ENCODE measurements at regions not wholly inside any gene's neighbourhood (a gene's known extent, or its start where the extent isn't known, plus 50 kb on each side); places are given as distances from the start of the nearest gene placed in this dataset.
"Not testable (repeated sequence)": the region's sequence is repeated elsewhere in the genome, so short reads cannot be mapped to it uniquely, and the experiment has no call there.

DNA sequence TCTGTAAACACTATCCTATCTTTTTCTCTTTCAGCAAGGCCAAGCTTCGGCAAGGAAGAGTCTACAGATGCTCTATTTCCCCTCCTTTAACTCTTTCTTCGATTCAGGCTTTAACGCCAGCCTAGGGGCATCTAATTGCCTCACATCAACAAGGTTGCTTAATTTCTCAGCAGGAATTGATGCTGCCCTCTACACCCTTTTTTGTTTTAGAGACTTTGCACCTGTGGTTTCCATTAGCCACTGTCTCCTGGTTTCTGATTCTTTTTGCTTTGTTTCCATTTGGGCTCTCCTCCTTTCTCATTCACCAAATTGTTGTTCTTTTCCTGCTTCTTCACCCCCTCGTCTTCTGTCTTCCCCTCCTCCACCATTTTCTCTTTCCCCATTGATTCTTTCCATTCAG is 202.4 kb upstream of the HMCN1 start:
- no peaks in the 10 kb centered on the region for H3K27me3 Mint-ChIP-seq
- H3K4me3 Mint-ChIP-seq, result no peak overlapping the region
- no peak overlapping the region for H3K27ac Mint-ChIP-seq
- no peaks in the 10 kb centered on the region for H3K4me1 Mint-ChIP-seq (ENCODE audit: low read depth)
- H3K36me3 Mint-ChIP-seq, result no peaks in the 10 kb centered on the region
- no peaks in the 10 kb centered on the region for H3K9me3 Mint-ChIP-seq (ENCODE audit: low read depth)

DNA sequence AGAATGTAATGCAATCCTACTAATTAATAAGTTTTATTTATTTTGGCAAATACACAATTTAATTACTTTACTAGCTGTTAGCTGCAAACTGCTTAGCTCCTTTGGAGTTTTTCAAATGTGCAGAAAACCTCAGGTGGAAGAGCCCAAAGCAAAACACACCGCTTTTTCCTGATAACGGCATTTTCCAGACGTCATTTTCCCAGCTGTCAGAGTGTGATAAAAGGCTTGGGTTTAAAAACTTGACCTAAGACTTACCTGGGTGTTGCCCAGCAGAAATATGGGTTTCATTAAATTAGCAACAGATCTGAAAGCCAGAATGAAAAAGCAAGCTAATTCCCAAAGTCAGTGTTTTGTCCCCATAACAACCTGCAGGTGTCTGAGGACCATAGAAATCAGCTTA is 204.0 kb upstream of the HMCN1 start:
- H3K27ac Mint-ChIP-seq, result no peak overlapping the region
- no peaks in the 10 kb centered on the region for H3K4me1 Mint-ChIP-seq (ENCODE audit: low read depth)
- H3K4me3 Mint-ChIP-seq, result no peak overlapping the region
- H3K36me3 Mint-ChIP-seq, result no peaks in the 10 kb centered on the region
- no peaks in the 10 kb centered on the region for H3K27me3 Mint-ChIP-seq
- no peaks in the 10 kb centered on the region for H3K9me3 Mint-ChIP-seq (ENCODE audit: low read depth)

DNA sequence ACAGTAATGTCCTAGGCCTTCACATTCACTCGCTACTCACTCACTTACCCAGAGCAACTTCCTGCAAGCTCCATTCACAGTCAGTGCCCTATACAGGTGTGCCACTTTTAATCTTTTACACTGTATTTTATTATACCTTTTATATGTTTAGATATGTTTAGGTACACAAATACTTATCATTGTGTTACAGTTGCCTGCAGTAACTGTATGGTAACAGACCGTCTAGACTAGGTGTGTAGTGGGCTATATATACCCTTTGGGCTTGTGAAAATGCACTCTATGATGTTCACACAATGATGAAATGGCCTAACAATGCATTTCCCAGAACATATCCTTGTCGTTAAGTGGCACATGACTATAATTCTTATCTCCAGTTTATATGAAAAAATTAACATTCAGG is 204.5 kb upstream of the HMCN1 start:
- Mint-ChIP-seq H3K36me3 (no peaks in the 10 kb centered on the region), H3K9me3 (ENCODE audit: low read depth) (no peaks in the 10 kb centered on the region), H3K27ac (no peak overlapping the region), H3K4me1 (ENCODE audit: low read depth) (no peaks in the 10 kb centered on the region), H3K4me3 (no peak overlapping the region), H3K27me3 (no peaks in the 10 kb centered on the region)

DNA sequence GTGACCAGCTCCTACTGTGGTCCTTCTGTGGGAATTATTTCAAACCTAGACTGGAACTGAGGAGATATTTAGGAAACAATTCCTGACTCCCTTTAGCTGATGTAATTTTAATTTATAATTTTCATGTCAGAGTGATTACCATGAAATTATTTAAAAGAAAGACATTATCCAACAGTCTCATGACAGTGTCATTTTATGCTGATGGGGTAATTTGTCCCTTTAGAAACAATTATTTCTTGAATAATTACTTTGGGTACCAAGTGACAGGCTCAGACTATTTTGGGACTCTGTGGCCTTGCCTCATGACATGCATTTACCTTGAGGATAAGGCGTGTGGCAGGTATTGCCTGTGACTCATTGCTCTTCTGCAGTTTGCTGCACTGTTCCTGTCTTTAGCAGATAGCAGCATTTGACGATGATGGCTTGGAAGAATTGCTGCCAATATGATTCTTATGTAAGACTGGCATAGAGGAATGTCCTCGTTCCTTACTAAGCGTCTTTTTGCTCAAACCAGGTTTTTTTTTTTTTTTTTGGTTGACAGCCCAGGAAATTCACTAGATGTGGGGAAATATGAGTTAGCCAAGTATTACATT is 206.0 kb upstream of the HMCN1 start:
- Mint-ChIP-seq H3K27me3 (no peaks in the 10 kb centered on the region), H3K36me3 (peaks cover 3% of the 10 kb centered on the region), H3K4me3 (no peak overlapping the region), H3K9me3 (ENCODE audit: low read depth) (no peaks in the 10 kb centered on the region), H3K27ac (no peak overlapping the region), H3K4me1 (ENCODE audit: low read depth) (no peaks in the 10 kb centered on the region)

DNA sequence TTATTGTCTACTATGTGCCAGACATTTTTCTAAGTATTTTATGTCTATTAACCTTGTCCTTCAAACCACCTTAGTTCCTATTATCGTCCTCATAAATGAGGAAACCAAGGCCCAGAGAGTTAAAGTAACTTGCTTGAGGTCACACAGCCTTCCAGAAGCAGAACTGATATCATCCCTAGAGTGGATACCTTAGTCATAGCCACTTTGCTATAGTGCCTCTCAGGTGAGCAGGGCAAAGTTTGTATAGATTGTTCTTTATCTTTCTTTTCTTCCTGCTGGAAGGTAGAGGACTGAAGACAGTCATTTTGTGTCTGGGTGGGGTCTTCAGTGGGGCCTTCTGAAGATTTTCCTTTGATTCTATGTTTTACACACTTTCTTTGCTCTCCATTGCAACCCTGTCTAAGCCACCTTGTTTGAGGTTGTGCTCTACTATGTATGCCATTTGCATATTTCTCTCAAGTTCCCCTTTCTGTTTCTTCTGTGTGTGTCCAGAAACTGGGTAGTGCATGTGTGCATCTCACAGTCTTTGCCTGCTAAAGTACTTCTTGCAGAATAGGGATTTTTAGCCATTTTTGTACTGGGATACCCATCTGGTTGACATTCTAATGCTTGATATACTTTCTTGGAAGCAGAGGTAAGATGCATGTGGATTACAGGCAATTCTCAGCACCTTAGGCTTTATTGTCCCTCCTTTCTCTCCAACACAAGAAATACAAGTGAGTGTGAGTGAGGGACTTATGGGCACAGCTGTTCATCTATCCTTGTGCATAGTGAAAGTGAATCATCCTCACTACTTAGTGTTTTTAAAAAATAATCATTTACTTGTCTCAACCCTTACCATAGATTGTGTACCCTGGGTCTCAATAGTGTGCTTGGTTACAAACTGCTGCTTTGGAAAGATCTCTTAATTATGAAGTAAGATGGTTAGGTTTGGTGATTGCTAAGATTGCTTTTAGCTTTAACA is 207.6 kb upstream of the HMCN1 start:
- Mint-ChIP-seq H3K27ac (no peak overlapping the region), H3K36me3 (peaks cover 4% of the 10 kb centered on the region), H3K27me3 (no peaks in the 10 kb centered on the region), H3K9me3 (ENCODE audit: low read depth) (no peaks in the 10 kb centered on the region), H3K4me3 (no peak overlapping the region), H3K4me1 (ENCODE audit: low read depth) (no peaks in the 10 kb centered on the region)

DNA sequence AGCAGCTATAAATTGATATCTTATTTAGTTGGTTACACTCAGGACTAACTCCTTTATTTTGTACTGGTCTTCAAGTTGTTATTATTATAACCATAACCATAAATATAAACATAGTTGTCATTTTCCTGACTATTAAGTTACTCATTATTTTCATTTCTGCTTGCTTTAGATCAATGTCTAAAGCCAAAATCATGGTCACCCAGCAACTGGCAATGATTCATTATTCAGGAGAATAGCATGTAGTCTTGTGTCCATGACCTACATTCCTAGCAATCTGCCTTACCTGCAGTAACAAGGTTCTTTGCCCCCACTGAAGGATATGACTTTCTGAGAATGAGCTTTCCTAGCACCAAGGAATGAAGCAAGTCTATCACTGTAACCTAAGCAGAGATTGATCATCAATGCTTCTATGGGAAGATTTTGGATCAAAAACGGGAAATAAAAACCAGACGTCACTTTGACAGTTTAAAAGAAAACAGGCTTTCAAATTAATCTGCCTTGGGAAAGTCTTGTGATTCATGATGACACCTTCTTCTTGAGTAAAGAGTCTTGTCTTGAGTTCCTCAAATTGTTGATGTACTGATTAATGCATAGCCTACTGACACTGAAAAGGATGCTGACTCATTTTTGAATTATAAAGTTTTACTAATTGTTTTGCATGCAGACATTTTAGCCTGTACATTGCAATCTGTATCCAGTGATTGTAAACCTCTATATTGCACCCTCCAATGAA is 203.3 kb upstream of the IVNS1ABP start:
- no peak overlapping the region for H3K4me3 Mint-ChIP-seq
- H3K36me3 Mint-ChIP-seq, result peaks cover 18% of the 10 kb centered on the region
- H3K4me1 Mint-ChIP-seq (ENCODE audit: low read depth), result peaks cover 3% of the 10 kb centered on the region
- no peaks in the 10 kb centered on the region for H3K27me3 Mint-ChIP-seq
- no peak overlapping the region for H3K27ac Mint-ChIP-seq
- H3K9me3 Mint-ChIP-seq (ENCODE audit: low read depth), result peaks cover 9% of the 10 kb centered on the region

DNA sequence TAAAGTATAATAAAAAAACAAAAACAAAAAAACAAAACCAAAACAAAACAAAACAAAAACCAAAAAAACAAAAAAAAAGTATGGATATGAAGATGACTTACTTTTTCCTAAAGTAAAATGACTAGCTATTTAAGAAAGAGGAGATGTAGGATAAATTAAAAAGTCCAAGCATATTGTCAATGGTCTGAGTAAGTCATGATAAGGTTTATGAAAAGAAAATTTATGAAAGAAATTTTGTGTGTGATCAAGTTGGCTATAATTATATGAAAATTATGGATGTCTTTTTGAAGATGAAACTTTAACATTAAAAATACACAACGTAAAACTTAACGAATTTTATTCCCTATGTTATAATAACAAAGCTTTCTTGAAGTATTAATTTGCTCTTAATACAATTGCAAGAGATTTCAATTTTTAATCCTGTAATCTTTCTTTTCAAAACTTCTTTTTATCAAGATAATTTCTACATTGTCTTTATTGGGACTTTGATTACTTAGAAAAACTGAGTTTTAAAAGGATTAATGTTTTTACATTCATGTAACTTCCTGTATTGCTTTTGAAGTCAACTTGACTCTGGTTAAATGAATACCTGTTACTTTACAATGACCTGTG is 200.9 kb upstream of the IVNS1ABP start:
- peaks cover 7% of the 10 kb centered on the region for H3K4me1 Mint-ChIP-seq (ENCODE audit: low read depth)
- H3K36me3 Mint-ChIP-seq, result peaks cover 17% of the 10 kb centered on the region
- H3K27ac Mint-ChIP-seq, result no peak overlapping the region
- H3K9me3 Mint-ChIP-seq (ENCODE audit: low read depth), result peaks cover 9% of the 10 kb centered on the region
- H3K4me3 Mint-ChIP-seq, result no peak overlapping the region
- no peaks in the 10 kb centered on the region for H3K27me3 Mint-ChIP-seq

DNA sequence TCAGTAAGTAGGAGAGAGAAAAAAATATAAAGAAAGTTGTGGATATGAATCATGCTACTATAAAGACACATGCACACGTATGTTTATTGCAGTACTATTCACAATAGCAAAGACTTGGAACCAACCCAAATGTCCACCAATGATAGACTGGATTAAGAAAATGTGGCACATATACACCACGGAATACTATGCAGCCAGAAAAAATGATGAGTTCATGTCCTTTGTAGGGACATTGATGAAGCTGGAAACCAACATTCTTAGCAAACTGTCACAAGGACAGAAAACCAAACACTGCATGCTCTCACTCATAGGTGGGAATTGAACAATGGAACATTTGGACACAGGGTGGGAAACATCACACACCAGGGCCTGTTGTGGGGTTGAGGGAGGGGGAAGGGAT is 200.3 kb upstream of the IVNS1ABP start:
- not testable (repeated sequence) for H3K27ac Mint-ChIP-seq; H3K4me1 Mint-ChIP-seq (ENCODE audit: low read depth); H3K27me3 Mint-ChIP-seq; H3K9me3 Mint-ChIP-seq (ENCODE audit: low read depth); H3K4me3 Mint-ChIP-seq
- H3K36me3 Mint-ChIP-seq, result peaks cover 16% of the 10 kb centered on the region

DNA sequence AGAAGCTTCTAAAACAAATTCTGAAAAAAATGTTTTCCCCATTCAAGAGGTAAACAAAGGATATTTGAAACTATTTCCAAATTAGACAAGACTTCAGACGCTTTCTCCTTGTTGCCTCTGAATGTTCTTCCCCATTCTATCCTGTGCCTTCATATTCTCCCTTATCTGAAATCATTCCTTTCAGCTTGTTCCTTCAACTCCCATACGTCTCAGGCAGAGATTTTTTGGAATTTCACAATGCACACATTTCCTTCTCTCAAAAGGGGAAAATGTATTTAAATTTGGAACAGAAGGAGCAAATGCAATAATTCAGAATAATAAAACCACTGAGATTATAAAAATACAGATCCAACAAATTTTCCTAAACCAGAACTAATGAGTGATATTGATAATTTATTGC is 198.7 kb upstream of the IVNS1ABP start:
- no peaks in the 10 kb centered on the region for H3K27me3 Mint-ChIP-seq
- no peak overlapping the region for H3K4me3 Mint-ChIP-seq
- peaks cover 7% of the 10 kb centered on the region for H3K4me1 Mint-ChIP-seq (ENCODE audit: low read depth)
- peaks cover 9% of the 10 kb centered on the region for H3K9me3 Mint-ChIP-seq (ENCODE audit: low read depth)
- H3K27ac Mint-ChIP-seq, result no peak overlapping the region
- H3K36me3 Mint-ChIP-seq, result peaks cover 16% of the 10 kb centered on the region

DNA sequence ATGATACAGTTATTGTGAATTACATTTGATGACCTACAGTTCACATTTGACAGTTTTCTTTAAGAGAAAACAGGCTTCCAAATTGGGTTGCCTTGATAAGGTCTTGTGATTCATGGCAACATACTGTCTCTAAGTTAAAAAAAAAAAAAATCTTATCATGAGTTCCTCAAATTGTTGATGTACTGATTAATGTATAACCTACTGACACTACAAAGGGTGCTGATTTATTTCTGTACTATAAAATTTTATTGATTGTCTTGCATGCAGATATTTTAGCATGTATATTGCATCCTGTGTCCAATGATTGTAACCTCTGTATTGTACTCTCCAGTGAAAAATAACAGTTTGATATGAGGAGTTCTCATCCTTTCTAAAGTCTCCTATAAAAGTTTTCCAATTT is 197.3 kb upstream of the IVNS1ABP start:
- peaks cover 4% of the 10 kb centered on the region for H3K9me3 Mint-ChIP-seq (ENCODE audit: low read depth)
- H3K4me1 Mint-ChIP-seq (ENCODE audit: low read depth), result peaks cover 4% of the 10 kb centered on the region
- H3K27ac Mint-ChIP-seq, result no peak overlapping the region
- no peaks in the 10 kb centered on the region for H3K27me3 Mint-ChIP-seq
- H3K36me3 Mint-ChIP-seq, result peaks cover 14% of the 10 kb centered on the region
- no peak overlapping the region for H3K4me3 Mint-ChIP-seq

DNA sequence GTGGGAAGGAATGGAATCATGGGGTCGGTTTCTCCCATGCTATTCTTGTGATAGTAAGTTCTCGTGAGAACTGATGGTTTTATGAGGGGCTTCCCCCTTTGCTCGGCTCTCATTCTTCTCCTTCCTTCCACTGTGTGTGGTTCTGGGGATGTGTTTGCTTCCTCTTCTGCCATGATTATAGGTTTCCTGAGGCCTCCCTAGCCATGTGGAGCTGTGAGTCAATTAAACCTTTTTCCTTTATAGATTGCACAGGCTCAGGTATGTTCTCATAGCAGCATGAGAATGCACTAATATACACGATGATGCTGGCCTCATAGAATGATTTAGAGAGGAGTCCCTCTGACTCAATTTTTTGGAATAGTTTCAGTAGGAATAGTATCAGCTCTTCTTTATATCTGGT is 195.4 kb upstream of the IVNS1ABP start:
- H3K9me3 Mint-ChIP-seq (ENCODE audit: low read depth), result peaks cover 4% of the 10 kb centered on the region
- peaks cover 9% of the 10 kb centered on the region for H3K36me3 Mint-ChIP-seq
- no peak overlapping the region for H3K4me3 Mint-ChIP-seq
- no peak overlapping the region for H3K27ac Mint-ChIP-seq
- no peaks in the 10 kb centered on the region for H3K27me3 Mint-ChIP-seq
- peaks cover 4% of the 10 kb centered on the region for H3K4me1 Mint-ChIP-seq (ENCODE audit: low read depth)

DNA sequence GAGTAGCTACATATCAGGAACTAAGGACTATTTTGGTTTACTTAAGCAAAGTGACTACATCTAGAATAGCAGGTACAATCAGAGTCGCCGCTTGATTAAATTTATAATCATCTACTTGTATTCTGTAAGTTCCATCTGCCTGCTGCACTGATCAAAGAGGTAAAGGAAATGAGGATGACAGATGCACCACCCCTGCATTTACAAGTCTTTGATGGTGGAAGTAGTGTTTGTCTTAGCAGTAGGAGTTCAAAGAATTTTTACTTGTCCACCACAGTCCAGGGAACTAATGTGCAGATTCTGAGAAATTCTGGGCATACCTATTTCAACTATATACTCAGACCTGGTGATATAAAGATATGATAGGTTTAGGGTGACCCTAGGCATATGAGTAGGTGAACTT is 184.1 kb upstream of the IVNS1ABP start:
- Mint-ChIP-seq H3K4me1 (ENCODE audit: low read depth) (peaks cover 13% of the 10 kb centered on the region), H3K27ac (no peak overlapping the region), H3K9me3 (ENCODE audit: low read depth) (peaks cover 7% of the 10 kb centered on the region), H3K4me3 (no peak overlapping the region), H3K27me3 (no peaks in the 10 kb centered on the region), H3K36me3 (no peaks in the 10 kb centered on the region)

DNA sequence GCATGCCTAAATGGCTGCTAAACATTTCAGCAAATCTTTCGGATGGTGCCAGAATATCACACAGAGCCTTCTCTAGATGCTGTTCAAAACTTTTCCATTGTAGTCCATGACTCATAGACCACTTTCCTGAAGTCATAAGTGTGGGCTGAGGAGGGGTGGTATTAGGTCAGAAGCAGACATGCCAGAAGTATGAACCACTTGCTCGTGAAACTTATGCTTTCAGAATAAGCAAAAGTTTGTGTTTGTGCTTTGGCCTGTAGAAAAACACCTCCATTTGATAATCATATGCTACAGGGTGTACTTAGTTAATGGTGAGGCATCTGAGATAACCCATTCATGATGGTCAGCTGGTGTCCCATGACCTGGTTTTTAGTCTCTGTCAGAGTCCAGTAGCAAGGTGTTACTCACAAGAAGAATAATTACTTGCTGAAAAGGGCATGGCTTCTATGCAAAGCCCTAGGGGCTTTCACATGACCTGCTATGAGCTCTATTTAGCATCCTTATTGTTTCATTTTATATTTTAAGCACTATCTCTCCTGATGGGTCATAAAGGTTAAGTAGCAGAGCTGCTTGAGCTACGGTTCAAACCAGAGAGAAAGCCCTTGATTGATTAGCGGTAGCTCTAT is 183.1 kb upstream of the IVNS1ABP start:
- no peaks in the 10 kb centered on the region for H3K36me3 Mint-ChIP-seq
- H3K4me3 Mint-ChIP-seq, result no peak overlapping the region
- H3K27ac Mint-ChIP-seq, result peak overlapping the region; percentile 52
- no peaks in the 10 kb centered on the region for H3K9me3 Mint-ChIP-seq (ENCODE audit: low read depth)
- no peaks in the 10 kb centered on the region for H3K27me3 Mint-ChIP-seq
- peaks cover 13% of the 10 kb centered on the region for H3K4me1 Mint-ChIP-seq (ENCODE audit: low read depth)

DNA sequence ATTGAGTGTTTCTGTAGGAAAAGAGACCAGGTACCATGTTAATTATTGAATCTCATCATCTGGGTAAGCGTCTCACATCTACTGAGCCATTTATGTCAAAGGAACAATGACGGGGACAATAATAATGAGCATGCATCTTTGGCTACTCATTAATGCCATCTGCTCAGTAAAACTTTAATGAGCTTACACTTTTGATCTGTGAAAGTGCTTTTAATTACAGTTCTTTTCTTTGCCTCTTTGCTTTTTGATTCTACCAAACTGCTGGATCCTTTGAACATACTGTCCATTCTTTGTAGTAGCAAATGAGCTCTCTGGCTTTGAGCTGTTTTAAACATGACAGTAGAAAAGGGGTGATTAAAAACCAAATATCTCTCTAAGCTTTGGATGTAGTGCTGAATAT is 181.2 kb upstream of the IVNS1ABP start:
- peaks cover 13% of the 10 kb centered on the region for H3K4me1 Mint-ChIP-seq (ENCODE audit: low read depth)
- H3K36me3 Mint-ChIP-seq, result no peaks in the 10 kb centered on the region
- H3K4me3 Mint-ChIP-seq, result no peak overlapping the region
- no peak overlapping the region for H3K27ac Mint-ChIP-seq
- H3K9me3 Mint-ChIP-seq (ENCODE audit: low read depth), result no peaks in the 10 kb centered on the region
- H3K27me3 Mint-ChIP-seq, result no peaks in the 10 kb centered on the region

Data from activated naive CD8-positive, alpha-beta T cell (primary cell).